ENCODE measurements at regions not wholly inside any gene's neighbourhood (a gene's known extent, or its start where the extent isn't known, plus 50 kb on each side); places are given as distances from the start of the nearest gene placed in this dataset.
"Not testable (repeated sequence)": the region's sequence is repeated elsewhere in the genome, so short reads cannot be mapped to it uniquely, and the experiment has no call there.

GRCh38 chr12:33125755-33126154 is 229.2 kb upstream of the PKP2 start:
- Mint-ChIP-seq H3K4me3 (no peak overlapping the region), H3K27ac (no peak overlapping the region), H3K27me3 (no peaks in the 10 kb centered on the region), H3K4me1 (no peaks in the 10 kb centered on the region), H3K9me3 (peaks cover 0 to 4% (median 0%) of the 10 kb centered on the region in 3 donors), H3K36me3 (no peaks in the 10 kb centered on the region)

GRCh38 chr12:33116284-33116683 is 219.7 kb upstream of the PKP2 start:
- H3K36me3 Mint-ChIP-seq, result no peaks in the 10 kb centered on the region
- H3K27me3 Mint-ChIP-seq, result no peaks in the 10 kb centered on the region
- H3K4me3 Mint-ChIP-seq, result no peak overlapping the region
- no peaks in the 10 kb centered on the region for H3K4me1 Mint-ChIP-seq
- H3K9me3 Mint-ChIP-seq, result no peaks in the 10 kb centered on the region
- H3K27ac Mint-ChIP-seq, result no peak overlapping the region

GRCh38 chr12:33115716-33116115 is 219.1 kb upstream of the PKP2 start:
- Mint-ChIP-seq H3K27me3 (no peaks in the 10 kb centered on the region), H3K9me3 (no peaks in the 10 kb centered on the region)

GRCh38 chr12:33111850-33112249 is 215.3 kb upstream of the PKP2 start:
- Mint-ChIP-seq H3K4me3 (no peak overlapping the region), H3K27ac (no peak overlapping the region), H3K36me3 (no peaks in the 10 kb centered on the region), H3K4me1 (no peaks in the 10 kb centered on the region), H3K9me3 (peaks cover 0 to 6% (median 0%) of the 10 kb centered on the region in 3 donors), H3K27me3 (peaks cover 2% of the 10 kb centered on the region)

More at GRCh38 chr12:33115716-33116115, 219.1 kb upstream of the PKP2 start:
- H3K4me3 Mint-ChIP-seq, result no peak overlapping the region
- no peaks in the 10 kb centered on the region for H3K36me3 Mint-ChIP-seq
- no peaks in the 10 kb centered on the region for H3K4me1 Mint-ChIP-seq
- H3K27ac Mint-ChIP-seq, result no peak overlapping the region

- not testable (repeated sequence) for H3K4me1 Mint-ChIP-seq, H3K27ac Mint-ChIP-seq, H3K36me3 Mint-ChIP-seq, H3K27me3 Mint-ChIP-seq, H3K4me3 Mint-ChIP-seq, H3K9me3 Mint-ChIP-seq
Observed at GRCh38 chr12:33107827-33108226, 211.2 kb upstream of the PKP2 start.

GRCh38 chr12:33093534-33093933 is 197.0 kb upstream of the PKP2 start:
- Mint-ChIP-seq H3K4me3 (no peak overlapping the region), H3K36me3 (no peaks in the 10 kb centered on the region), H3K27ac (no peak overlapping the region), H3K27me3 (no peaks in the 10 kb centered on the region), H3K4me1 (no peaks in the 10 kb centered on the region), H3K9me3 (peaks cover 0 to 8% (median 4%) of the 10 kb centered on the region in 3 donors)

GRCh38 chr12:33087876-33088275 is 191.3 kb upstream of the PKP2 start:
- H3K27ac Mint-ChIP-seq, H3K4me3 Mint-ChIP-seq, H3K9me3 Mint-ChIP-seq, H3K27me3 Mint-ChIP-seq, H3K4me1 Mint-ChIP-seq, H3K36me3 Mint-ChIP-seq: not testable (repeated sequence)

- not testable (repeated sequence) for H3K9me3 Mint-ChIP-seq, H3K27ac Mint-ChIP-seq, H3K27me3 Mint-ChIP-seq, H3K36me3 Mint-ChIP-seq, H3K4me1 Mint-ChIP-seq
- H3K4me3 Mint-ChIP-seq, result peak overlapping the region in 1 of 4 donors; percentile 14
Observed at GRCh38 chr12:33076401-33076800, 179.8 kb upstream of the PKP2 start.

- H3K27ac Mint-ChIP-seq, H3K4me1 Mint-ChIP-seq, H3K9me3 Mint-ChIP-seq, H3K36me3 Mint-ChIP-seq, H3K4me3 Mint-ChIP-seq, H3K27me3 Mint-ChIP-seq: not testable (repeated sequence)
Observed at GRCh38 chr12:33075130-33075766, 178.7 kb upstream of the PKP2 start.

- H3K4me1 Mint-ChIP-seq, result no peaks in the 10 kb centered on the region
- H3K9me3 Mint-ChIP-seq, result peaks cover 2 to 14% (median 5%) of the 10 kb centered on the region in 3 donors
- H3K27me3 Mint-ChIP-seq, result no peaks in the 10 kb centered on the region
- H3K36me3 Mint-ChIP-seq, result no peaks in the 10 kb centered on the region
- H3K27ac Mint-ChIP-seq, result no peak overlapping the region
- H3K4me3 Mint-ChIP-seq, result no peak overlapping the region
Observed at GRCh38 chr12:33061844-33062243, 165.3 kb upstream of the PKP2 start.

- H3K27me3 Mint-ChIP-seq, result no peaks in the 10 kb centered on the region
- no peak overlapping the region for H3K4me3 Mint-ChIP-seq
- H3K36me3 Mint-ChIP-seq, result no peaks in the 10 kb centered on the region
- H3K9me3 Mint-ChIP-seq, result peaks cover 0 to 1% (median 0%) of the 10 kb centered on the region in 3 donors
- H3K27ac Mint-ChIP-seq, result no peak overlapping the region
- no peaks in the 10 kb centered on the region for H3K4me1 Mint-ChIP-seq
Observed at GRCh38 chr12:33054371-33054770, 157.8 kb upstream of the PKP2 start.

- Mint-ChIP-seq H3K9me3 (peaks cover 0 to 2% (median 1%) of the 10 kb centered on the region in 3 donors), H3K4me1 (no peaks in the 10 kb centered on the region), H3K27me3 (no peaks in the 10 kb centered on the region), H3K4me3 (peak overlapping the region in 1 of 4 donors; percentile 23), H3K27ac (no peak overlapping the region), H3K36me3 (no peaks in the 10 kb centered on the region)
Observed at GRCh38 chr12:33052141-33053051, 155.8 kb upstream of the PKP2 start.

- H3K9me3 Mint-ChIP-seq, result peaks cover 0 to 2% (median 0%) of the 10 kb centered on the region in 3 donors
- no peaks in the 10 kb centered on the region for H3K36me3 Mint-ChIP-seq
- H3K4me3 Mint-ChIP-seq, result no peak overlapping the region
- H3K27ac Mint-ChIP-seq, result no peak overlapping the region
- H3K4me1 Mint-ChIP-seq, result no peaks in the 10 kb centered on the region
- no peaks in the 10 kb centered on the region for H3K27me3 Mint-ChIP-seq
Observed at GRCh38 chr12:33047666-33048065, 151.1 kb upstream of the PKP2 start.

GRCh38 chr12:33044447-33044846 is 147.9 kb upstream of the PKP2 start:
- no peak overlapping the region for H3K4me3 Mint-ChIP-seq
- no peaks in the 10 kb centered on the region for H3K27me3 Mint-ChIP-seq
- peaks cover 0 to 4% (median 4%) of the 10 kb centered on the region in 3 donors for H3K9me3 Mint-ChIP-seq
- H3K27ac Mint-ChIP-seq, result no peak overlapping the region
- no peaks in the 10 kb centered on the region for H3K36me3 Mint-ChIP-seq
- H3K4me1 Mint-ChIP-seq, result no peaks in the 10 kb centered on the region

- Mint-ChIP-seq H3K4me1 (no peaks in the 10 kb centered on the region), H3K27me3 (no peaks in the 10 kb centered on the region), H3K27ac (no peak overlapping the region), H3K4me3 (no peak overlapping the region), H3K9me3 (peaks cover 1 to 8% (median 2%) of the 10 kb centered on the region in 3 donors), H3K36me3 (no peaks in the 10 kb centered on the region)
Observed at GRCh38 chr12:33041562-33041961, 145.0 kb upstream of the PKP2 start.

GRCh38 chr12:33033999-33034398 is 137.4 kb upstream of the PKP2 start:
- peaks cover 6 to 23% (median 17%) of the 10 kb centered on the region in 3 donors for H3K9me3 Mint-ChIP-seq
- H3K4me3 Mint-ChIP-seq, H3K27ac Mint-ChIP-seq, H3K27me3 Mint-ChIP-seq, H3K4me1 Mint-ChIP-seq, H3K36me3 Mint-ChIP-seq: not testable (repeated sequence)

Measured in IgD-negative memory B cell (primary cell).